IPS-15b (cell line): ENCODE measurements at regions not wholly inside any gene's neighbourhood (a gene's known extent, or its start where the extent isn't known, plus 50 kb on each side); places are given as distances from the start of the nearest gene placed in this dataset.

Experiments
- H3K27me3 ChIP-seq: one replicate; pipeline ENCODE4 v1.6.1; 2013; ENCODE audit warnings: low read length; ENCODE audit not compliant: control insufficient read depth, insufficient read depth
- H3K36me3 ChIP-seq: one replicate; pipeline ENCODE4 v1.6.1; 2013; ENCODE audit warnings: low read length; ENCODE audit not compliant: control insufficient read depth, insufficient read depth
- H3K4me1 ChIP-seq: one replicate; pipeline ENCODE4 v1.6.1; 2013; ENCODE audit warnings: mild to moderate bottlenecking, low read length; ENCODE audit not compliant: control insufficient read depth, insufficient read depth
- H3K4me3 ChIP-seq: one replicate; pipeline ENCODE4 v1.5.1; 2013; ENCODE audit warnings: low read depth, low read length
- H3K9ac ChIP-seq: one replicate; pipeline ENCODE4 v1.6.1; 2013; ENCODE audit warnings: low read depth, mild to moderate bottlenecking, low read length
- H3K9me3 ChIP-seq: one replicate; pipeline ENCODE4 v1.6.1; 2013; ENCODE audit warnings: mild to moderate bottlenecking, low read length; ENCODE audit not compliant: control insufficient read depth, insufficient read depth

DNA sequence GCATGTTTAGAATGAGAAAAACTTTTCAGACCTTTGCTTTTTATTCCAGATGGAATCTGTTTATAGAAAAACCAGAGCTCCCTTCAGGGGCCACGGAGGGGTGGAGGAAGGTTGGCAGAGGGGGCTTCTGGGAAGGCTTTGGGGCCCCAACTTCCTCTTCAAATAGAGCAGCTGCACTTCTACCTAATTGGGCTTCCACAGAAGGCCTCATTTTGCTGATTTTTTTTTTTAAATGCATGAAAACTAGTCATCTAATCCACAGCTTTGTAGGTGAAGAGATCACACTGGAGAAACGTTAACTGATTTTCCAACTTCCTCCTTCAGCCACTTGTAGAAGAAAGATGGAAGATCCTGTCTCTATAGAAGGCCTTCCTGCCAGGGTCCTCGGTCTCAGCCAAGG, 181.8 kb downstream of the BCL11A start:
- no peak overlapping the region for H3K9ac ChIP-seq
- H3K4me3 ChIP-seq: no peak overlapping the region
- no peaks in the 10 kb centered on the region for H3K36me3 ChIP-seq
- H3K27me3 ChIP-seq: no peaks in the 10 kb centered on the region
- H3K4me1 ChIP-seq: peaks cover 8% of the 10 kb centered on the region
- H3K9me3 ChIP-seq: no peaks in the 10 kb centered on the region

DNA sequence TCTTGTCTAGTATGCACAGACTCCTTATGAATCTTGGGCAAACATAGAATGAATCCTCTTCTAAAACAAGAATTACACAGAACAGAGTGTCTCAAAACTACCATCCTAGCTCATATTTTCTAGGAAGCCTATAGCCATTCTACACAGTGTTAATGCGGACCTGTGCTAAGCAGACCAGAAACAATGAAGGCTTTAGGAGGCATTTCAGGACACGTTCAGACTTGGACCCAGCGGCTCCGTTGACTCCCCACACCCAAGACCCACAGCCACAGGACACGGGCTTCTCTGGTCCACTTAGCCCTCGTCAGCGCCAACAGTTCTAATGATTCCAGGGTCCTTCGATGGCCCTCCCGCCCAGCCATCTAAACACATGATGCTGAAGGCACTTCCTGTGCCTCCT, 182.2 kb downstream of the BCL11A start:
- H3K4me1 ChIP-seq: peaks cover 8% of the 10 kb centered on the region
- no peaks in the 10 kb centered on the region for H3K27me3 ChIP-seq
- no peak overlapping the region for H3K9ac ChIP-seq

DNA sequence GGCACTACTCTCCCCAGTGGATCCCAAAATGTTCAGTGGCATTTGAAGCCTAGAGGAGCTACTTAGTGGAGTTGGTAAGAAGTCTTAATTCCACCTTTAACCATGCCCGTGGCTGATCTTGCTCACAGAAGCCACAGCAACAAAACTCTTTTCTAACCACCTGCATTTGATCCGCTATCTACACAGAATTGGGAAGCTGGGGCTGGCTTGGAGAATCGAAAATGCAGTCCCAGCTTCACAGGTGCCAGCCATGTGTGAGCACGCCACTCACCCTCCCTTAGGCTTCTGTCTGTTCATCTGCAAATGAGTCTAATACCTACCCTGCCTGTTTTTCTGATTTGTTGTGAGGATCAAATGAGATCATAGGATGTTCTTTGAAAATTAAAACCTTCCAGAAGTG, 182.6 kb downstream of the BCL11A start:
- Histone ChIP-seq H3K9ac (no peak overlapping the region), H3K36me3 (no peaks in the 10 kb centered on the region), H3K4me3 (no peak overlapping the region), H3K27me3 (no peaks in the 10 kb centered on the region), H3K4me1 (peaks cover 5% of the 10 kb centered on the region), H3K9me3 (no peaks in the 10 kb centered on the region)

More for the DNA sequence above, 182.2 kb downstream of the BCL11A start:
- H3K9me3 ChIP-seq: no peaks in the 10 kb centered on the region
- H3K4me3 ChIP-seq: no peak overlapping the region
- H3K36me3 ChIP-seq: no peaks in the 10 kb centered on the region

DNA sequence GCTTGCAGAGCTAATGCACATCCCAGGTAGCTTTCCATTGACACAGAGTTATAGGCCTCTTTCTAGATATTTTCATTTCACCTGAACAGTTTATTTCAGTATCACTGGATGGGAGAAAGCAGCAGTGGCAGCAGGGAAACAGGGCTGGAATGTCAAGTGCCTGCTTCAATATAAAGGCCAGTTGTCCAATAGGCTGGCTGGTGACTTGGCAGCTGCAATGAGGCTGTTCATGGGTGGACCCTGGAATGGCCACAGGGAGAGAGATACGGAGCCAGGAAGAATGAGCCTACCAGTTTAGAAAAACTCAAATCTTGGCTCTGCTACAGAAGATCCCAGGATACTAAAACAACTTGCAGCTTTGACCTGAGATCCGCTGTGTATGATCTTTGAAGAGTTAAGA, 185.0 kb downstream of the BCL11A start:
- H3K4me1 ChIP-seq: no peaks in the 10 kb centered on the region
- H3K9ac ChIP-seq: no peak overlapping the region
- H3K36me3 ChIP-seq: no peaks in the 10 kb centered on the region

DNA sequence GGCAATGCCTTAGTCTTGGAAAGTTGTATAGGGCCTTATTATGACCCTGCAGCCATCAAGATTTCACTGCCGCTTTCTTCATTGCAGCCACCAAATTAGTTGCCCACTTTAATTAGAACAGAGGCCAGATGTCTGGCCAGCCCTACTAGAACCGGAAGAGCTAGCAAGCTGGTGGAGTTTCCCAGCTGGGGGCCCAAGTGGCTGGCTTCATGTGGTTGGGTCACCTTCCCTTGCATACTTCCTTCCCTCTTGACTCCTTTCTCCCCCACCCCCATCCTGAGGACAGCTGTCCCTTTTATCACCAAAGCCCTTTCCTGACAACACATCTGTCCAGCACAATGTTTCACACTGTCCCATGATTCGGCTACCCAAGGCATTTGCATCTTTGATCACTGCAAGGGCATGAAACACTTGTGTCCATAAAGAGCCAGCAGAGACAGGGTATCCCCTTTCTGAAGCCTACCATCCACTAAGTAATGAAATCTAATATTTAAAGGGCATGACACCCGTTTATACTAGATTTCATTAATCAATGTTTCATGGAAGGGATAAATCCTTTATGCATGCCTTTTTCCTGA, 187.2 kb downstream of the BCL11A start:
- no peaks in the 10 kb centered on the region for H3K27me3 ChIP-seq
- no peaks in the 10 kb centered on the region for H3K9me3 ChIP-seq
- no peaks in the 10 kb centered on the region for H3K4me1 ChIP-seq
- H3K9ac ChIP-seq: no peak overlapping the region
- no peaks in the 10 kb centered on the region for H3K36me3 ChIP-seq
- no peak overlapping the region for H3K4me3 ChIP-seq

More for the DNA sequence above, 185.0 kb downstream of the BCL11A start:
- H3K9me3 ChIP-seq: no peaks in the 10 kb centered on the region
- H3K27me3 ChIP-seq: no peaks in the 10 kb centered on the region
- no peak overlapping the region for H3K4me3 ChIP-seq

DNA sequence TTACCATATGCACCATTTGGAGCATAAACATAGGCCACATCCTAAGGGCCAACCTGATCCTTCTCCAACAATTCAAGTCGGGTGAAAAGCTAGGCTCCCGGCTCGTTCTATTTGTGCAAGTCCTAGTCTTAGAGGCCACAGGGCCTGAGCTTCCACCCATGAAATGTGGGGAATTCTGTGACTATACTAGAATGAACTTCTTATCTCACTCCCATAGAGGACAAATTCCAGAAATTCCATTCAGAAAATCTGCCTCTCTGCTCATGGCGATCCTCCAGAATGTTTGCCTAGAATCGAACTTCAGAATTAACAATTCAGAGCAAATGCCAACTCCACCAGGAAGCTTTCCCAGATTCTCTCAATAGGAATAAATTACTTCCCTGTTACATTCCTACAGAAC, 187.9 kb downstream of the BCL11A start:
- H3K27me3 ChIP-seq: no peaks in the 10 kb centered on the region
- H3K4me3 ChIP-seq: no peak overlapping the region
- no peaks in the 10 kb centered on the region for H3K4me1 ChIP-seq
- no peaks in the 10 kb centered on the region for H3K36me3 ChIP-seq
- no peaks in the 10 kb centered on the region for H3K9me3 ChIP-seq
- H3K9ac ChIP-seq: no peak overlapping the region

DNA sequence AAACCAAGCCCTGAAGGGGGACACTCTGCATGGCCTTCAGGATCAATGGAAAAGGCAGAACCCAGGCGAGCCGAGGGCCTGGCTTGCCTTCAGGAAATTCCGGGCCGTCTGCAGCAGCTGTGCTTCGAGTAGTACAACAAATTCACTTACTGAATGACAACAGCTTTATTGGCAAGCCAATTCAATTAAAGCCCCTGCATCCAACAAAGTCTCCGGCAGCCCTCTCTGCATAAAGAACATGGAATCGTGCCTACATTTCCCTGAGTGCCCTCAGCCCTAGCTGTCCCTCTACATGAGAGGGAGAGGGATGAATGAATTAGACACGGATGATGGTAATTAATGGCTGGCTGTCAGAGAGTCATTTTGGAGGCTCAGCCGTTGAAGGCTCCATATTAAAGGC, 189.0 kb downstream of the BCL11A start:
- Histone ChIP-seq H3K27me3 (no peaks in the 10 kb centered on the region), H3K4me3 (no peak overlapping the region), H3K36me3 (no peaks in the 10 kb centered on the region), H3K4me1 (no peaks in the 10 kb centered on the region), H3K9me3 (no peaks in the 10 kb centered on the region), H3K9ac (no peak overlapping the region)

DNA sequence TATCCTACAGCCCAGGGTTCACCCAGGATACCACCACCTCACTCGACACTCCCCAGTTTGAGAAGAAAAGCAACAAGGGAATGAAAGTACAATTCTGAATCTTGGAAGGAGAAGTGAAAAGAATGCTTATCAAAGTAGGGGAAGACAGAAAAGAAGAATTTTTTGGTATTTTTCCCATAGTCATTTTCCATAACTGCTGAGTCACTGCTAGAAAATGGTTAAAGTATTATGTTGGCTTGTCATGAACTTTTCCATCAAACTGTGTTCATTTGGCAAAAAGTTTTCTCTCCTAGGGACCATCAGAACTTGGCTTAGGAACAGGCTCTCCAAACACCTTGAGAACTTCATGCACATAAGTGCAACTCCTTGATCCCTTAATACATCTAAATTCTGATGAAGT, 192.0 kb downstream of the BCL11A start:
- Histone ChIP-seq H3K4me1 (no peaks in the 10 kb centered on the region), H3K36me3 (no peaks in the 10 kb centered on the region), H3K9me3 (no peaks in the 10 kb centered on the region), H3K27me3 (no peaks in the 10 kb centered on the region), H3K9ac (no peak overlapping the region), H3K4me3 (no peak overlapping the region)

DNA sequence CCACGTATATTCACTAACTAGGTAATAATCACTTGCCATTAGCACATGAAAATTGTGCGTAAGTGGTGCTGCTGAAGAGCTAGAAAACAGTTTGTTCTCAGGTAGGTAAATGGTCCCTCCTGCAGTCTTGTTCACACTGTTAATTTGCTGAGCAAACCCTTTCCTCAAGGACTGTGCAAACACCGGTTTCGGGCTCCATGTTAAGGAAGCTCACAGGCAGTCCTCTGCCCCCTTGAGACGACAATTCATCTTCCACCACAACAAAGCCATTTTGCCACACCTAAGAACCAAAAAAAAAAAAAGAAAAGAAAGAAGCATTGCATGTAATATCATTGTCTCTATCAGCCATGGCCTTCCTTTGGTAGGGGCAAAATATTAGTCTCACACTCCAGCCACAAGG, 193.9 kb downstream of the BCL11A start:
- no peaks in the 10 kb centered on the region for H3K4me1 ChIP-seq

DNA sequence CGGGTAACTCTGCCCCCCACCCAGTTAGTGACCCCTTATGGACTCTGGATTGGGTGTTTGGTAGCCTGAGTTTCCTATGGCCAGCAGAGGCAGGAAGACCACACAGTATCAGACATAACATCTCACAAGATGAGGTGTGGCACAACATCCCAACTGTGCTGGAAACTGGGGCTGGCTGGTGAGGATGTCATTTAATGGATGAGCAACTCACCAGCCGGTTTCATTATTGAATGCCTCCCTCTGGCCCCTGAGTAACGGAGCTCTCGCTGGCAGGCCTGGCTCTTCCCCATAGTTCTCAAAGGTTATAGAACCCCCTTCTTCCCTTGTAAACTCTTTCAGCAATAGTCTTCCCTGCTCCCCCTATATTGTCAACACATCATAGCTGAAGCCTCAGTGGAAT, 195.0 kb downstream of the BCL11A start:
- H3K9ac ChIP-seq: no peak overlapping the region
- peaks cover 3% of the 10 kb centered on the region for H3K4me1 ChIP-seq
- H3K4me3 ChIP-seq: no peak overlapping the region

More for the DNA sequence above, 193.9 kb downstream of the BCL11A start:
- no peaks in the 10 kb centered on the region for H3K36me3 ChIP-seq
- no peak overlapping the region for H3K4me3 ChIP-seq
- H3K9ac ChIP-seq: no peak overlapping the region
- H3K27me3 ChIP-seq: no peaks in the 10 kb centered on the region
- no peaks in the 10 kb centered on the region for H3K9me3 ChIP-seq

DNA sequence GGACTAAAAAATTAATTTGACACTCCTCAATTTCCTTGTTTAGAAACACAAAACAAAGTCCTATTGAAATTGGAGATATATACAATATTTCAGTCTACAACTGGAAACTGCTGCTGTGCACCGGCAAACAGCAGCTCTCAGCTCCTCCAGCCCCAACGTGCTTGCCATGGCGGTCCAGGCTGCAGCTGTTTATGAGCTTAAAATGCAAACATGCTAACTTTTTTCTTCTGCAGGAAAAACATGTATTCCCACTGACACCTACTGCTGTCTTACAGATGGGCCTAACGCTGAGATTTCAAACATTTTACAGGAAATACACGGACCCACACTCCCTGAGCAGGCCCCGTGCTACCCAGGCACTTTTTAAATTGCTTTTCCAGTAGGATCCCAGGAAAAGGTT, 195.5 kb downstream of the BCL11A start:
- Histone ChIP-seq H3K9me3 (no peaks in the 10 kb centered on the region), H3K36me3 (no peaks in the 10 kb centered on the region), H3K4me3 (no peak overlapping the region), H3K9ac (no peak overlapping the region), H3K4me1 (peaks cover 6% of the 10 kb centered on the region), H3K27me3 (no peaks in the 10 kb centered on the region)

More for the DNA sequence above, 195.0 kb downstream of the BCL11A start:
- Histone ChIP-seq H3K36me3 (no peaks in the 10 kb centered on the region), H3K27me3 (no peaks in the 10 kb centered on the region), H3K9me3 (no peaks in the 10 kb centered on the region)

DNA sequence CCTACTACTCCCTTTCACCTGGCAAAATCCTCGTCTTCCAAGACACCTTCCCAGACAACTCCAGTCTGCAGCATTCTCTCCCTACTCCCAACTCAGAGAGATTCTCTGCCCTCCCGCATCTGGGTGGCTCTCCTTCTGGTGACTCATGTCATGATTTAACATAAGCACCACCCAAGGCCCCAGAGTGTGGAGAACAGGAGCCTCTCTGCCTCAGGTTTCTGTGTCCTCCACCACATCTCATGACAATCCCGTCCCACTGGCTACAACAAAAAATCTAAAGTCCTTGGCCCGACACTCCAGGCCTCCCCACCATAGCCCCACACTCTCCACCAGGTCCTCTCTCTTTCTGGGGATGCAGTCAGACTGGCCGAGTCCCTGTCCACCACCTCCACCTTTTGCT, 197.1 kb downstream of the BCL11A start:
- Histone ChIP-seq H3K4me1 (peaks cover 8% of the 10 kb centered on the region), H3K9me3 (no peaks in the 10 kb centered on the region), H3K27me3 (no peaks in the 10 kb centered on the region), H3K36me3 (no peaks in the 10 kb centered on the region), H3K4me3 (no peak overlapping the region), H3K9ac (no peak overlapping the region)
